ENCODE measurements at regions not wholly inside any gene's neighbourhood (a gene's known extent, or its start where the extent isn't known, plus 50 kb on each side); places are given as distances from the start of the nearest gene placed in this dataset.

DNA sequence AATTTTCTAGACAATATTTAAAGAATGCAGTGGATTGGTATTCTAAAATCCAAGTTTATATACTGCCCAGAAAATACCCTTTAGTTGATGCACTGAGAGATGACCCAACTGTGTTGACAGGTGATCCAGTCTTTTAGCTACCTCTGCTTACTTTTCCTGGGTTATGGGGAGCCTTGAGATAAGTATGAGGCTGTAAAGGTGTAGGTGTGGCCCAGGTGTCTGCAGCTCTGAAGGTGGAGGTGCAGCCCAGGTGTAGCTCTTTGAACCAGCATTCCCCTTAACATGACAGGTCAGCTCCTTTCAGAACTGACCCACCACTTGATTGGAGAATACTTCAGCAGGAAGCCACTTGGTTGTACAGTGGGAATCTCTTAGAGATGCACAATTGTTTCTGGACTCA is 62.3 kb upstream of the ACSL3 start:
- Histone ChIP-seq H3K9me3 (ENCODE audit: control insufficient read depth in 4 of 4, low read length in 3 of 4) (no peaks in the 10 kb centered on the region), H3K27me3 (ENCODE audit: control insufficient read depth in 4 of 4, insufficient read depth in 4 of 4, low read length in 3 of 4) (no peaks in the 10 kb centered on the region), H3K4me1 (ENCODE audit: control insufficient read depth in 4 of 4, insufficient read depth in 4 of 4, low read length in 3 of 4) (peaks cover 4 to 33% (median 18%) of the 10 kb centered on the region in 4 donors), H3K4me3 (ENCODE audit: low read depth in 1 of 3, low read length in 3 of 3) (no peak overlapping the region), H3K27ac (ENCODE audit: low read depth in 1 of 2, low read length in 2 of 2) (no peak overlapping the region), H3K36me3 (ENCODE audit: control insufficient read depth in 4 of 4, insufficient read depth in 3 of 4, low read depth in 1 of 4, low read length in 3 of 4) (no peaks in the 10 kb centered on the region), H3K9ac (ENCODE audit: low read depth in 1 of 2, low read length in 2 of 2) (no peak overlapping the region)
- TF ChIP-seq, protein P1, sequence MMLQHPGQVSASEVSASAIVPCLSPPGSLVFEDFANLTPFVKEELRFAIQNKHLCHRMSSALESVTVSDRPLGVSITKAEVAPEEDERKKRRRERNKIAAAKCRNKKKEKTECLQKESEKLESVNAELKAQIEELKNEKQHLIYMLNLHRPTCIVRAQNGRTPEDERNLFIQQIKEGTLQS (IDR thresholded peaks at IDR 0.05): no peak
- no peak for TF ChIP-seq FOXA2 (IDR thresholded peaks at IDR 0.05)
- TF ChIP-seq, protein P2, sequence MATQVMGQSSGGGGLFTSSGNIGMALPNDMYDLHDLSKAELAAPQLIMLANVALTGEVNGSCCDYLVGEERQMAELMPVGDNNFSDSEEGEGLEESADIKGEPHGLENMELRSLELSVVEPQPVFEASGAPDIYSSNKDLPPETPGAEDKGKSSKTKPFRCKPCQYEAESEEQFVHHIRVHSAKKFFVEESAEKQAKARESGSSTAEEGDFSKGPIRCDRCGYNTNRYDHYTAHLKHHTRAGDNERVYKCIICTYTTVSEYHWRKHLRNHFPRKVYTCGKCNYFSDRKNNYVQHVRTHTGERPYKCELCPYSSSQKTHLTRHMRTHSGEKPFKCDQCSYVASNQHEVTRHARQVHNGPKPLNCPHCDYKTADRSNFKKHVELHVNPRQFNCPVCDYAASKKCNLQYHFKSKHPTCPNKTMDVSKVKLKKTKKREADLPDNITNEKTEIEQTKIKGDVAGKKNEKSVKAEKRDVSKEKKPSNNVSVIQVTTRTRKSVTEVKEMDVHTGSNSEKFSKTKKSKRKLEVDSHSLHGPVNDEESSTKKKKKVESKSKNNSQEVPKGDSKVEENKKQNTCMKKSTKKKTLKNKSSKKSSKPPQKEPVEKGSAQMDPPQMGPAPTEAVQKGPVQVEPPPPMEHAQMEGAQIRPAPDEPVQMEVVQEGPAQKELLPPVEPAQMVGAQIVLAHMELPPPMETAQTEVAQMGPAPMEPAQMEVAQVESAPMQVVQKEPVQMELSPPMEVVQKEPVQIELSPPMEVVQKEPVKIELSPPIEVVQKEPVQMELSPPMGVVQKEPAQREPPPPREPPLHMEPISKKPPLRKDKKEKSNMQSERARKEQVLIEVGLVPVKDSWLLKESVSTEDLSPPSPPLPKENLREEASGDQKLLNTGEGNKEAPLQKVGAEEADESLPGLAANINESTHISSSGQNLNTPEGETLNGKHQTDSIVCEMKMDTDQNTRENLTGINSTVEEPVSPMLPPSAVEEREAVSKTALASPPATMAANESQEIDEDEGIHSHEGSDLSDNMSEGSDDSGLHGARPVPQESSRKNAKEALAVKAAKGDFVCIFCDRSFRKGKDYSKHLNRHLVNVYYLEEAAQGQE (IDR thresholded peaks at IDR 0.05): no peak
- TF ChIP-seq JUND (IDR thresholded peaks at IDR 0.05): no peak
- TF ChIP-seq NR2F2 (IDR thresholded peaks at IDR 0.05): no peak
- TF ChIP-seq, protein P3, sequence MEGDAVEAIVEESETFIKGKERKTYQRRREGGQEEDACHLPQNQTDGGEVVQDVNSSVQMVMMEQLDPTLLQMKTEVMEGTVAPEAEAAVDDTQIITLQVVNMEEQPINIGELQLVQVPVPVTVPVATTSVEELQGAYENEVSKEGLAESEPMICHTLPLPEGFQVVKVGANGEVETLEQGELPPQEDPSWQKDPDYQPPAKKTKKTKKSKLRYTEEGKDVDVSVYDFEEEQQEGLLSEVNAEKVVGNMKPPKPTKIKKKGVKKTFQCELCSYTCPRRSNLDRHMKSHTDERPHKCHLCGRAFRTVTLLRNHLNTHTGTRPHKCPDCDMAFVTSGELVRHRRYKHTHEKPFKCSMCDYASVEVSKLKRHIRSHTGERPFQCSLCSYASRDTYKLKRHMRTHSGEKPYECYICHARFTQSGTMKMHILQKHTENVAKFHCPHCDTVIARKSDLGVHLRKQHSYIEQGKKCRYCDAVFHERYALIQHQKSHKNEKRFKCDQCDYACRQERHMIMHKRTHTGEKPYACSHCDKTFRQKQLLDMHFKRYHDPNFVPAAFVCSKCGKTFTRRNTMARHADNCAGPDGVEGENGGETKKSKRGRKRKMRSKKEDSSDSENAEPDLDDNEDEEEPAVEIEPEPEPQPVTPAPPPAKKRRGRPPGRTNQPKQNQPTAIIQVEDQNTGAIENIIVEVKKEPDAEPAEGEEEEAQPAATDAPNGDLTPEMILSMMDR (IDR thresholded peaks at IDR 0.05; ENCODE audit: low read depth, low read length, missing input control): no peak
- no peak for TF ChIP-seq ZBTB33 (IDR thresholded peaks at IDR 0.05)
- no peak for TF ChIP-seq EGR1 (IDR thresholded peaks at IDR 0.05; ENCODE audit: low read depth in 2 of 2)
- TF ChIP-seq FOXA1 (IDR thresholded peaks at IDR 0.05): no peak
- no peak for TF ChIP-seq RAD21 (IDR thresholded peaks at IDR 0.05)
- no peak for TF ChIP-seq RXRA (IDR thresholded peaks at IDR 0.05)
- DNase-seq (ENCODE audit: low spot score): no peak

DNA sequence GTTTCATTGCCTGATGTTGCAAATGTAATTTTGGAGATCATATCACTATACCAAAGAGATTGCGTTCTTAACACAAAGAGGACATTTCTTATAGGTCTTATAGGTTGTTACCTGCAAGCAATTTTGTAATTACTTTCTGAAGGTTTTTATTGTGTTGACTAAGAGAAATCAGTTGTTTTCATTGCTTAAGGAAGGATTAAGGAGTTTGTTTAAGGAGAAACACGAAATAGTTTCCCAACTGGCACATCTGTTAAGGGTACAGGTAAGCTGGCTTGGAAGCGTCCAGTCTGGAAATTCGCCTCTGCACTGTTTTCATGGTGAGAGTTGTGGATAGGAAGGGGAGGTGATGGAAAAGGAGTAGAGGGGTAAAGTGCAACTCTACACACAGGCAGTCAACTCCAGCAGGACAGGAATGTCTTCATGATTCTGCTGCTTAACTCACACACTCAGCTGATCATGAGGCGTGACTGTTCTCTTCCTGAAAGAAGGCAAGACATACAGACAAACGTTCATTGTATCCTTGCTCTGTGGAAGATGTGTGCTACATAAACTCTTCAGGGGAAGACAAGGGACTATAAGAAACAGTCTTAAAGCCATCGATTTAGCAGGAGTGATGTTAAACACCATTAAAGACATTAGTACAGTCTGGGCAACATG is 61.4 kb upstream of the ACSL3 start:
- H3K27ac ChIP-seq (ENCODE audit: low read depth in 1 of 2, low read length in 2 of 2): no peak overlapping the region
- H3K9me3 ChIP-seq (ENCODE audit: control insufficient read depth in 4 of 4, low read length in 3 of 4): no peaks in the 10 kb centered on the region
- H3K27me3 ChIP-seq (ENCODE audit: control insufficient read depth in 4 of 4, insufficient read depth in 4 of 4, low read length in 3 of 4): no peaks in the 10 kb centered on the region
- peaks cover 4 to 33% (median 18%) of the 10 kb centered on the region in 4 donors for H3K4me1 ChIP-seq (ENCODE audit: control insufficient read depth in 4 of 4, insufficient read depth in 4 of 4, low read length in 3 of 4)
- no peak overlapping the region for H3K9ac ChIP-seq (ENCODE audit: low read depth in 1 of 2, low read length in 2 of 2)
- no peaks in the 10 kb centered on the region for H3K36me3 ChIP-seq (ENCODE audit: control insufficient read depth in 4 of 4, insufficient read depth in 3 of 4, low read depth in 1 of 4, low read length in 3 of 4)
- DNase-seq (ENCODE audit: low spot score): no peak
- WGBS: 92% methylated on average over 7 of the region's 7 CpGs
- H3K4me3 ChIP-seq (ENCODE audit: low read depth in 1 of 3, low read length in 3 of 3): no peak overlapping the region
- TF ChIP-seq RXRA (IDR thresholded peaks at IDR 0.05) (no peak), JUND (IDR thresholded peaks at IDR 0.05) (no peak), GABPA (IDR thresholded peaks at IDR 0.05 in 1 of 2, conservative IDR thresholded peaks at IDR 0.05 in 1 of 2) (no peak), SP1 (IDR thresholded peaks at IDR 0.05) (no peak), NR2F2 (IDR thresholded peaks at IDR 0.05) (no peak), YY1 (IDR thresholded peaks at IDR 0.05) (no peak), HNF4G (IDR thresholded peaks at IDR 0.05) (no peak), FOXA2 (IDR thresholded peaks at IDR 0.05) (no peak), HNF4A (conservative IDR thresholded peaks at IDR 0.05) (no peak), FOXA1 (IDR thresholded peaks at IDR 0.05) (no peak), TAF1 (conservative IDR thresholded peaks at IDR 0.05) (no peak), ZBTB33 (IDR thresholded peaks at IDR 0.05) (no peak), RAD21 (IDR thresholded peaks at IDR 0.05) (no peak)
- TF ChIP-seq, protein P2 (IDR thresholded peaks at IDR 0.05): no peak
- TF ChIP-seq, protein P1 (IDR thresholded peaks at IDR 0.05): no peak

Measured in liver (tissue), 8 donors.